ENCODE measurements at regions not wholly inside any gene's neighbourhood (a gene's known extent, or its start where the extent isn't known, plus 50 kb on each side); places are given as distances from the start of the nearest gene placed in this dataset.

DNA sequence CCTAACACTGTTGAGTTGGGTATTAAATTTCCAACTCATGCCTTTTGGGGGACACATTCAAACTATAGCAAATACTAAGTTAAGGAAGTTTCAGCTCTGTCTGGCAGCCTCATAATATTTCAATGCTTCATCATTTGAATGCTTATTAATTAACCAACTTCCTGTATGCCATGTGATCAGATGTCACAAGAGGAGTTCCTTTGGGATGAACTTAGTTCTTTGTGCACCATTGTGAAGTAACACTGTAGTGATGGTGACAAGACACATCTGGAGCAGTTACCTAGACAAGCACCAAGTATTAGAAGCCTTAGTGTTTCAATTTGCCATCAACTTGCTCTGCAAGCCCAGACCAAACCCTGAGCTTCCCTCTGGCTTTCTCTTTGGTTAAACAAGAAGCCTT, 90.7 kb upstream of the IL12B start:
- Histone ChIP-seq H3K4me2 (ENCODE audit: control insufficient read depth, insufficient read depth) (no peak overlapping the region), H3K4me1 (ENCODE audit: control insufficient read depth, insufficient read depth, low read length) (peaks cover 11% of the 10 kb centered on the region), H3K79me2 (ENCODE audit: control insufficient read depth, insufficient read depth, low read length) (no peaks in the 10 kb centered on the region), H3K9me3 (replicated peaks; ENCODE audit: control insufficient read depth, insufficient read depth, low read length) (no peaks in the 10 kb centered on the region; the same call in 2 of the 3 replicates), H3K4me3 (no peak overlapping the region), H2AFZ (ENCODE audit: control insufficient read depth, low read depth, low read length) (no peak overlapping the region), H3K36me3 (ENCODE audit: control insufficient read depth in 2 of 2, insufficient read depth in 2 of 2, low read length in 1 of 2) (no peaks in the 10 kb centered on the region), H3K9ac (ENCODE audit: control insufficient read depth, insufficient read depth, low read length) (no peak overlapping the region), H3K27me3 (replicated peaks in 1 of 2; ENCODE audit: control insufficient read depth in 2 of 2, insufficient read depth in 2 of 2, low read length in 1 of 2) (no peaks in the 10 kb centered on the region; a peak in 1 of 4 replicates), H4K20me1 (ENCODE audit: control insufficient read depth, insufficient read depth) (no peaks in the 10 kb centered on the region), H3K27ac (ENCODE audit: control insufficient read depth, insufficient read depth) (no peak overlapping the region)
- ChIA-PET POLR2A (no interaction called here), SMC1A (ENCODE audit: uncharacterized antibody, unreplicated experiment) (interaction anchor here (0.7 to 2.2 kb wide), 6 partner anchors 9 to 80 kb away, joined by 3 to 9 read pairs (median 4); no protein-coding TSS in a partner anchor), RAD21 (ENCODE audit: unreplicated experiment) (interaction anchor here (1.4 to 2.6 kb wide), 3 partner anchors 9 to 35 kb away, joined by 3 to 9 read pairs (median 6); no protein-coding TSS in a partner anchor), CTCF (interaction anchor here (1.2 to 9.8 kb wide), 2 partner anchors 10 to 87 kb away, joined by 3 to 68 read pairs; no protein-coding TSS in a partner anchor)
- no TSS peak for BruUV-seq (replicated peaks)
- ATAC-seq (no peak), DNase-seq (ENCODE audit: low read depth, low spot score) (no peak), FAIRE-seq (no peak)
- in situ Hi-C loops (cut with MboI) (no loop called here), intact Hi-C loops (cut with micrococcal nuclease; ENCODE audit: unreplicated experiment) (no loop called here)
- TF ChIP-seq NFYA (IDR thresholded peaks at IDR 0.05; ENCODE audit: borderline replicate concordance, low read depth, low read length) (no peak), POLR2AphosphoS2 (IDR thresholded peaks at IDR 0.05; ENCODE audit: low read depth, low read length) (no peak), HDAC2 (IDR thresholded peaks at IDR 0.05) (no peak), GABPA (IDR thresholded peaks at IDR 0.05; ENCODE audit: low read depth) (no peak), ZSCAN29 (IDR thresholded peaks at IDR 0.05) (no peak), GATAD2B (conservative IDR thresholded peaks at IDR 0.05; ENCODE audit: low read depth) (no peak), SUPT20H (IDR thresholded peaks at IDR 0.05; ENCODE audit: borderline replicate concordance, control insufficient read depth, low read depth, low read length) (no peak)
- TF ChIP-seq, protein P1, sequence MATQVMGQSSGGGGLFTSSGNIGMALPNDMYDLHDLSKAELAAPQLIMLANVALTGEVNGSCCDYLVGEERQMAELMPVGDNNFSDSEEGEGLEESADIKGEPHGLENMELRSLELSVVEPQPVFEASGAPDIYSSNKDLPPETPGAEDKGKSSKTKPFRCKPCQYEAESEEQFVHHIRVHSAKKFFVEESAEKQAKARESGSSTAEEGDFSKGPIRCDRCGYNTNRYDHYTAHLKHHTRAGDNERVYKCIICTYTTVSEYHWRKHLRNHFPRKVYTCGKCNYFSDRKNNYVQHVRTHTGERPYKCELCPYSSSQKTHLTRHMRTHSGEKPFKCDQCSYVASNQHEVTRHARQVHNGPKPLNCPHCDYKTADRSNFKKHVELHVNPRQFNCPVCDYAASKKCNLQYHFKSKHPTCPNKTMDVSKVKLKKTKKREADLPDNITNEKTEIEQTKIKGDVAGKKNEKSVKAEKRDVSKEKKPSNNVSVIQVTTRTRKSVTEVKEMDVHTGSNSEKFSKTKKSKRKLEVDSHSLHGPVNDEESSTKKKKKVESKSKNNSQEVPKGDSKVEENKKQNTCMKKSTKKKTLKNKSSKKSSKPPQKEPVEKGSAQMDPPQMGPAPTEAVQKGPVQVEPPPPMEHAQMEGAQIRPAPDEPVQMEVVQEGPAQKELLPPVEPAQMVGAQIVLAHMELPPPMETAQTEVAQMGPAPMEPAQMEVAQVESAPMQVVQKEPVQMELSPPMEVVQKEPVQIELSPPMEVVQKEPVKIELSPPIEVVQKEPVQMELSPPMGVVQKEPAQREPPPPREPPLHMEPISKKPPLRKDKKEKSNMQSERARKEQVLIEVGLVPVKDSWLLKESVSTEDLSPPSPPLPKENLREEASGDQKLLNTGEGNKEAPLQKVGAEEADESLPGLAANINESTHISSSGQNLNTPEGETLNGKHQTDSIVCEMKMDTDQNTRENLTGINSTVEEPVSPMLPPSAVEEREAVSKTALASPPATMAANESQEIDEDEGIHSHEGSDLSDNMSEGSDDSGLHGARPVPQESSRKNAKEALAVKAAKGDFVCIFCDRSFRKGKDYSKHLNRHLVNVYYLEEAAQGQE (IDR thresholded peaks at IDR 0.05; ENCODE audit: low read depth, low read length) = no peak

Measured in GM12878 (cell line).